NCI-H446 treated with DMSO at 0.1 percent for 48 hours (cell line): ENCODE measurements at regions not wholly inside any gene's neighbourhood (a gene's known extent, or its start where the extent isn't known, plus 50 kb on each side); places are given as distances from the start of the nearest gene placed in this dataset.

Experiments
- DNase-seq: peaks from one replicate; lab custom pipeline; 2025; lab: John Stamatoyannopoulos, UW

GRCh38 chr15:53305101-53305500 lies 454.4 kb downstream of the WDR72 start:
- DNase-seq = no peak

DNA sequence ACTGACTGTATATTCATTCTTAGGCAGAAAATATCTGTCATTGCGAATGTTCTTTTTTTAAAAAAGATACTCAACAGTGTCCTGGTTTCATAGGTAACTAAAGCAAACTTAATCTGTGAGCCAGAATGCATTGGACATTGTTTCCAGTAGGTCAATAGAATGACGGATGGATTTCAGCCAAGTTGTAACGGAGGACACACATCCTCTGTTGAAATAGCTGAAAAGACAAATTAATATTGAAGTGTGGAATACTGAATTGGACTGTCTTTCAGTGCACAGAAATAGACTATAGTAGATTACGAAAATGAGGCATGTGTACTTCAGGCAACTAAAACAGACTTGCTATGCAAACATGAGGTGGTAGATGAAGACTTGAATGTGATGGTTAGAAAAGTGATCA lies 461.6 kb downstream of the WDR72 start:
- no peak for DNase-seq

DNA sequence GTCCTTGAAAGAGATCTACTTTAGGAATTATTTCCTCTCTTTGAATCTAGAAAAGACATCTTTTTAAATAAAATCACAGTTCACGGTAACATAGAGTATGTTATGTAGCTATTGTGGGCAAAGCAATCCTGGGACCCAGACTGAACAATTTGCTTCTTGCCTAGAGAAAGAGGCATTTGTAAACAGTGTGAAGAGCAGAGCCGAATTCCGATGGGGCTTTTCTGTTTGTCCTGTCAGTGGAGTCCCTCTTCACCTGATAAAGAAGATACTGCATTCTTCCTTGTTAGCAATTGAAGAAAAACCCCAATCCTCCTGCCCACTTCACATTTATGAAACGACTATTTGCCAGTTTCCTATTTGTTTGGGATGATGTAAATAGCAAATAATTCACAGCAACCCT lies 462.9 kb downstream of the WDR72 start:
- DNase-seq = no peak

DNA sequence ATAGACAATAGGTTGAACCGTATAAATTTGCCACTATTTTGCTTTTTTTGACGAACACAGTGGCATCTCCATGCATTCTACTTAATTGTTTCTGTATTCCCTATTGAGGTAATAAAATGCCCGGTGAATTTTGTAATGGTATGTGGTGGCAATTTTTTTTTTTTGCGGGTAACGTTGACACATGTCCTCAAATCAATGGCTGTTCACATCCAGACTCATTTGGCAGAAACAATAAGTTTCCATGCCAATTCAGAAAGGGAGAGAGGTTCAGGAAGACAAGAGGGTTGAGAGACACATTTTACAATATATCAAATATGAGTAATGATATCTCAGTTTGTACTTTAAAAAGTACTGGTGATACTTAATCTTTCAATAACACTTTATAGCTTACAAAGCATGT lies 463.9 kb downstream of the WDR72 start:
- peak; percentile 2 for DNase-seq

DNA sequence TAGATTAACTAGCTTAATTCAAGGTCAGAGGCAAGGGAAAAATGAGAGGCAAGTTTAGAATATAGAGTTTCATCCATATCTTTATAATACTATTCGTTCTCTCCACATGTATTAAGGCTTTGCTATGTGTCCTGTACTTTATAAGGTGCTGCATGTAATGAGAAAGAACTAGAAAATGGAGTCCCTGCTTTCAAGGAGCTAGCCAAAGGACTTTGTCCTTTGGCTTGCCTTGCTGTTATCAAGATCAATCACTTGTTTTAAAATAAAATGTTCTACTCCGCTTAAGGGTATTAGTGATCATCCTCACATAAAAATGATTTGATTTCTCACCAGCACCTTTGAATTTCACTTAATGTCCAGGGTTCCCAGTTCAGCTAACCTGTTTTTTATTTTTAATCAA lies 470.9 kb downstream of the WDR72 start:
- no peak for DNase-seq

- DNase-seq = no peak
Measured at GRCh38 chr15:53274630-53275029, 484.5 kb upstream of the ONECUT1 start.

- DNase-seq = no peak
Measured at GRCh38 chr15:53272116-53272515, 482.0 kb upstream of the ONECUT1 start.

DNA sequence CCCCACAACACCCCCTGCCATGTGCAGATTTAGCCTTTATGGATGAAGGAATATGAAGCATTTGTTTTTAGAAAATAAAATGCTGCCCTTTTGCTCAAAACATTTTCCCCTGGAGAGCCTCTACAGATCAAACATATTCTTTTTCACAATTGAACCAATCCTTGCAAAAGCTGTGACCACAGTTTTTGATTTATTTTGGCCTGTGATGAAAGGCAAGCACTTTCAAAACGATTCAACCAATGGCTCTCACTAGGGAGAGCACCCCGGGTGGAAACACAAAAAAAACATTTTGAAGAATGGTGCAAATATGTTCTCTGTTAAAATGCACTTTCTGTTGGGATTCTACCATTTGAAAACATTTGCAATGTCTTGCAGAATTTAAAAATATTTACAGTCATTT lies 476.0 kb upstream of the ONECUT1 start:
- DNase-seq = no peak

- no peak for DNase-seq
Measured at GRCh38 chr15:53260647-53261046, 470.5 kb upstream of the ONECUT1 start.

GRCh38 chr15:53256457-53256856 lies 466.3 kb upstream of the ONECUT1 start:
- DNase-seq = no peak

DNA sequence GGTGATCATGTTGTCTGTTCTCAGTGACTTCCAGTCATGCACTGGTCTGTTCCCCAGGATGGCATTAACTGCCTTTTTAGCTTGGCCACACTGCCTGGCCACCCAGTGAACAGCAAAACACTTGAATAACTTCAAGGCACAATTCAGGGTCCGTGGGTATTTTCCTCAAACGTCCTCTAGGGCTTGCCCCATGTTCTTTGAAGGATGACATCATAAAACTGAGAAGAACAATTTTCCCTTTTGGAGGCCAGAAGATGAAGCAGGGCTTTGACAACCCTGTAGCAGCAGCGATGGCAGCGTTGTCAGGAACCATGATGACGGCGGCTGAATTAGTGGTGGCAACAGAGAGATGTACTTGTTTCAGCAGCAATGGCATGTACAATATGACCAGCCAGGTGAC lies 465.9 kb upstream of the ONECUT1 start:
- DNase-seq = no peak

DNA sequence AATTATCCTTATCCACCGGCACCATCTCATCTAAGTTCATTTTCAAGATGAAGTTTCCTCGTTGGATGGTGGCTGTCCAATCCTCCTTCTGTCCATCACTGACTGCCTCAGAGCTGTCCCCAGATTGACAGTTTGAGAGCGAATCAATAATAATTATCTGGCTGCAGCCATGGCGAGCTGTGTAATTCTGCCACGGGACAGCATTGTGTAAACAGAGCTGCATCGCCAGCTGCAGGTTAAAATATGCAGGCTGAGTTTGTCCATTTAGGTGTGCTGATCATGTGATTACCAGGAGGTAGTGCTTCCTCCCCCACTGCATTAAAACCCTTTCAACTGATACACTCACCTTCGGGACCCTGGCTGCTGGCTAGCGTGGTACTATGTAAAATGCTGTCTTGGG lies 461.9 kb upstream of the ONECUT1 start:
- no peak for DNase-seq

DNA sequence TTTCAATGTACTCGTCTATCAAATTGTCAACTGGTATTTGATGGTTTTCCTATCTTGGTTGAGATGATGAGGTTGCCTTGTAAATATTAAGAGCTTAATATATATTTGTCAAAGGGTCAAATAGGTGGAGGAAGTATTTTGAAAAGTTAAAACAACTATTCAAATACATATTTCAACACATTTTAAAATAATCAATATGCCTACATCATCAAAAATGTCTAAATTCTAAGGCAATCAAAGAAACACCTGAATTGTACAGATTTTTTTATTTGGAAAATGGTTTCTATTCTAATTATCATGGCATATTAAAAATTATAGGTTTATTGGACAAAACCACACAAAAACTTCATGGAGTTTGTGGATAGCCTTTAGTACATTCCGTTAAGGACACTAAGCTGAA lies 461.4 kb upstream of the ONECUT1 start:
- DNase-seq = no peak

GRCh38 chr15:53247041-53247708 lies 457.0 kb upstream of the ONECUT1 start:
- DNase-seq = no peak

DNA sequence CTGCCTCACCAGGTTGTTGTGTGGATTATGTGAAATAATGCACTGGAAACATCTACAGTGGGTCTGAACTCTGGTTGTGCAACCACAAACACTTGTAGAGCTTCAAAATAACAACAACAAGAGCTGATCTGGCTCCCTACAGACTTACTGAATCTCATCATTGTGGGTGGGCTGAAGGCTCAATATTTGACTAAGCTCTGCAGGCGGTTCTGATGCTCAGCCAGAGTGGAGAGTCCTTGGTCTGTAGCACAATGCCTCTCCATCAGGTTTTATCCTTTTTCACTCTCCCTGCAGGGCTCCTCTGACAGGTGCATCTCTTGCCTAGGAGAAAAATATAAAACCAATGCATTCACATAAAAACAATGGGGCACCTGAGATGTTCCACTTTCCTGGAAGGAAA lies 456.3 kb upstream of the ONECUT1 start:
- DNase-seq = no peak

DNA sequence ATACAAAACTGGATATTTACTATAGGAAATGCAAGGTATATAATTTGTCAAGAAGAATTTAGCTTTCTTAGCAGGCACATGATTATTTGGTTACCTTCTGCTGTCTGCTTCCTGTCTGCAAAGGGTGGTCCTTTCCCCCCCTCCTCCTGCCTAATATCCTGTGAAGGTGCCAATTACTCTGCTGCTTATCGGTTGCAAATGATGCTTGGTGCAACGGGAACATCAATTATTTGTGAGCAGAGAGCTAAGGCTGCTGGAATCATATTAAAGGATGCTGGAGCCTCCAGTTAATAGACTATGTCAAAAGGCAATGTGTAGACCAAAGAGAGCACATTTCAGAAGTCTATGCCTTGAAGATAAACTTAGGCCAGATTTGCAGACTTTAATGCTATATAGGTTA lies 443.7 kb upstream of the ONECUT1 start:
- no peak for DNase-seq

DNA sequence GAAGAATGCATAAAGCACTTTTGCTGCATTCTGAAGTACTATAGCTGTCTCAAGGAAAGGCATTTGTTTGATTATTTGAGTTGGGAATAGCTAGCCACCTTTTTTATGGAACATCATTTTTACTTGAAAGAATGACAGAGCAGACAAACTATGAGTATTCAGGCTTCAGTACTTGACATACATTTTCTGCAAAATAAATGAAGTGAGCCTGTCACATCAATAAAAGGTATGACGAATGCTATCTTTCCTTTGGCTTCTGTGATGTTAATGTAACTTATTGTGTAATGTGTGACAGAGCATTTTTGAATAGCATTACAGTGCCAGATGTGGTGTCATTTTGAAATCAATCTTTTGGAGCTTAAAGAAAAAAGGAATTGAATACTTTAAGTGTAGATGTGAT lies 440.3 kb upstream of the ONECUT1 start:
- no peak for DNase-seq

- DNase-seq = no peak
Measured at GRCh38 chr15:53226559-53226958, 436.4 kb upstream of the ONECUT1 start.

GRCh38 chr15:53225781-53226180 lies 435.6 kb upstream of the ONECUT1 start:
- DNase-seq = no peak

DNA sequence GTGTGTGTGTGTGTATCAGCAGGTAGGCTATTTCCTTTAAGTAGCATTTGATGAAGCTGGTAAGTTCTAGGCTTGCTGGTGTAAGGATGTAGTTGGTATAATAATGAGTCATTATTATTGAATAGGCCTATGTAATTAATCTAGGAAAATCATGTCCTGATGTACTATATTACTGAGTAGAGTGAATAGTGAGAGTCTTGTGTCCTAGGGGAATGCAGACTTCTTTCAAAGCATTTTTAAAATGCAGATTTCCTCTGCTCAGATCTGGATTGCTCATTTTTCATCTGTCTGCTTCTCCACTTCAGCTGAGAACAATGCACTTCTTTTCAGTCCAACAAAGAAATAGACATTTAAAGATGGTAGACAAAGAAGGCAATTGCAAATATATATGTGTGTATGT lies 434.2 kb upstream of the ONECUT1 start:
- DNase-seq = no peak

GRCh38 chr15:53223815-53224214 lies 433.7 kb upstream of the ONECUT1 start:
- no peak for DNase-seq

DNA sequence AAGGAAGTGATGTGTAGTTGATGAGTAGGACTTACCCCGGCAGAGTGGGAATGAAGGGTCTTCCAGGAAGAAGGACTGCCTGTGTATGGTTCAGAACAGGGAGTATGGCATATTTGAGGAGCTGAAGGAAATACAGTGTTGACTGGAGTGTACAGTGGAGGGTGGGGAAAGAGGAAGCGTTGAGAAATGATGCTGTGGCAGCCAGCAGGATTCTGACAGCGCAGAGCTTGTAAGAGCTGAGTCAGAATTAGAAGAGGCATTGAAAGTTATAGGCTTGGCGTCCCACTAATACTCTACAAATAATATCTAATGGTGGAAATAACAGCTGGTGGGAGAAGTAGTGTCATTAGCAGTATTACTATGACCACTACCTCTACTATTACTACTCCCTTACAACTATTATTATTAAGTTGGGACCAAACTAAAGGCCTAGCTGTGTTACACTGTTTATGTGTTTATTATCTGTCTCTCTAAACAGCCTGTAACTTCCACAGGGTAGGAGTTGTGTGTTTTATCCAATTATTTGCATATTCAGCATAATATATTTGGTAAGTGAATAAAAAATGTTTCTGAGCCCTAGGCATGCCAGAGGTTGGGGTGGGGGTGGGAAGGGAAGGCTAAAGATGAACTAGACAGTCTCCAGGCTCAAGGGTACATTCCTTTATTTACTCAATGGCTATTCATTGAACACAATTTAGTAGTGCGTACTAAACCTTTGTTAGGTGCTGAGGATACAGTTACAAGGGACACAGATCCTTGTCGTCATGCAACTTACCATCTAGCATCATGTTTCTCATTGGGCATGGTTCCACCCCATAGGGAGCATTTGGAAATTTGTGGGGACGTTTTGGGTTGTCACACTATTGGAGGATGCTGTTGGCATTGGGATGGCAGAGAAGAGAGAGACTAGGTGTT lies 428.8 kb upstream of the ONECUT1 start:
- no peak for DNase-seq

- no peak for DNase-seq
Measured at GRCh38 chr15:53216036-53216435, 425.9 kb upstream of the ONECUT1 start.

GRCh38 chr15:53213336-53213735 lies 423.2 kb upstream of the ONECUT1 start:
- no peak for DNase-seq
